Spleen (tissue), 11 donors: ENCODE measurements at regions not wholly inside any gene's neighbourhood (a gene's known extent, or its start where the extent isn't known, plus 50 kb on each side); places are given as distances from the start of the nearest gene placed in this dataset.

ENCODE experiments used
- DNase-seq: peaks from one replicate; pipeline ENCODE4 v3.0.0-alpha.2; 2020
- H3K27ac ChIP-seq, 8 donors: fragments of 200-600 bp; sonication (generic) in 7 of 8; 1 replicate in 4 of 8; 2 replicates in 4 of 8; pipeline versions ENCODE4 v1.5.0 to v1.8.0; 2016 to 2021; ENCODE audit warnings: inconsistent platforms in 4 of 8, mild to moderate bottlenecking in 4 of 8, moderate library complexity in 1 of 8
- H3K27me3 ChIP-seq, 7 donors: fragments of 200-600 bp; sonication (generic) in 6 of 7; replicated peaks in 1 of 7; 1 replicate in 4 of 7; 2 replicates in 3 of 7; pipeline versions ENCODE4 v1.5.0 to v1.8.0; 2016 to 2021; ENCODE audit warnings: inconsistent platforms in 3 of 7, mild to moderate bottlenecking in 1 of 7
- H3K36me3 ChIP-seq, 6 donors: fragments of 200-600 bp; sonication (generic) in 5 of 6; 1 replicate in 4 of 6; 2 replicates in 2 of 6; pipeline versions ENCODE4 v1.5.0 to v1.8.0; 2016 to 2021; ENCODE audit warnings: inconsistent platforms in 2 of 6
- H3K4me1 ChIP-seq, 6 donors: fragments of 200-600 bp; sonication (generic) in 5 of 6; 1 replicate in 3 of 6; 2 replicates in 3 of 6; pipeline versions ENCODE4 v1.5.0 to v1.8.0; 2016 to 2021; ENCODE audit warnings: inconsistent platforms in 3 of 6
- H3K4me3 ChIP-seq, 8 donors: fragments of 200-600 bp; sonication (generic) in 7 of 8; 1 replicate in 4 of 8; 2 replicates in 4 of 8; pipeline versions ENCODE4 v1.5.0 to v1.8.0; 2016 to 2021; ENCODE audit warnings: inconsistent platforms in 4 of 8, mild to moderate bottlenecking in 4 of 8, moderate library complexity in 2 of 8
- H3K9me3 ChIP-seq, 8 donors: fragments of 200-600 bp; sonication (generic) in 7 of 8; 1 replicate in 4 of 8; 2 replicates in 4 of 8; pipeline versions ENCODE4 v1.5.0 to v1.8.0; 2016 to 2021; ENCODE audit warnings: inconsistent platforms in 4 of 8
- POLR2A ChIP-seq, 3 donors: fragments of 450-650 bp; IDR thresholded peaks; one replicate each; pipeline ENCODE4 v1.5.1; 2017; ENCODE audit warnings: antibody characterized with exemption in 3 of 3, mild to moderate bottlenecking in 1 of 3
- POLR2AphosphoS5 ChIP-seq, 3 donors: sonication (generic); formaldehyde crosslinking; IDR thresholded peaks; one replicate each; pipeline ENCODE4 v1.5.1; 2017; ENCODE audit warnings: antibody characterized with exemption in 3 of 3
- WGBS, 5 donors: extraction: QIAGEN DNeasy Blood & Tissue Kit in 3 of 5; methylation state at CpG; one replicate each; pipeline versions ENCODE4 v1.1.5 to v1.1.7; 2013 to 2018; 5-methylcytosine and 5-hydroxymethylcytosine counted together
- intact Hi-C: fragments of 100-400 bp; cut with DNase I; formaldehyde crosslinking; loops from one replicate; pipeline ENCODE4 v1.15.0; 2023; ENCODE audit warnings: low total_unique reads
- TF ChIP-seq, protein P1 (sequence below), 11 experiments: fragments of 200-600 bp in 7 of 11; fragments of 450-650 bp in 4 of 11; sonication (generic) in 4 of 11; IDR thresholded peaks in 8 of 11; conservative IDR thresholded peaks in 3 of 11; 1 replicate in 7 of 11; 2 replicates in 4 of 11; pipeline versions ENCODE4 v1.4.0 to v1.8.0; 2016 to 2021; ENCODE audit warnings: antibody characterized with exemption in 11 of 11, inconsistent platforms in 4 of 11, mild to moderate bottlenecking in 1 of 11
- donor health status: healthy with polysubstance abuse.
- donor health status: DM: no; HTN: no; CAD: no; lungs with moderate emphysema.
- donor health status: DM: no; HTN: no; CAD: no.
- donor health status: Bipolar disorder and iron deficiency.
- donor health status: healthy.
- donor health status: DM: no; HTN: no; CAD: no.
- donor health status: DM: yes; HTN: yes; CAD: no.

GRCh38 chr1:195828325-195828724 lies 779.9 kb downstream of the KCNT2 start:
- intact Hi-C loops, result no loop called here
- TF ChIP-seq POLR2AphosphoS5 (IDR thresholded peaks at IDR 0.05) (no peak), POLR2A (IDR thresholded peaks at IDR 0.05) (no peak)
- TF ChIP-seq, protein P1, sequence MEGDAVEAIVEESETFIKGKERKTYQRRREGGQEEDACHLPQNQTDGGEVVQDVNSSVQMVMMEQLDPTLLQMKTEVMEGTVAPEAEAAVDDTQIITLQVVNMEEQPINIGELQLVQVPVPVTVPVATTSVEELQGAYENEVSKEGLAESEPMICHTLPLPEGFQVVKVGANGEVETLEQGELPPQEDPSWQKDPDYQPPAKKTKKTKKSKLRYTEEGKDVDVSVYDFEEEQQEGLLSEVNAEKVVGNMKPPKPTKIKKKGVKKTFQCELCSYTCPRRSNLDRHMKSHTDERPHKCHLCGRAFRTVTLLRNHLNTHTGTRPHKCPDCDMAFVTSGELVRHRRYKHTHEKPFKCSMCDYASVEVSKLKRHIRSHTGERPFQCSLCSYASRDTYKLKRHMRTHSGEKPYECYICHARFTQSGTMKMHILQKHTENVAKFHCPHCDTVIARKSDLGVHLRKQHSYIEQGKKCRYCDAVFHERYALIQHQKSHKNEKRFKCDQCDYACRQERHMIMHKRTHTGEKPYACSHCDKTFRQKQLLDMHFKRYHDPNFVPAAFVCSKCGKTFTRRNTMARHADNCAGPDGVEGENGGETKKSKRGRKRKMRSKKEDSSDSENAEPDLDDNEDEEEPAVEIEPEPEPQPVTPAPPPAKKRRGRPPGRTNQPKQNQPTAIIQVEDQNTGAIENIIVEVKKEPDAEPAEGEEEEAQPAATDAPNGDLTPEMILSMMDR (IDR thresholded peaks at IDR 0.05 in 8 of 11, conservative IDR thresholded peaks at IDR 0.05 in 3 of 11), result no peak

GRCh38 chr1:195820925-195821324 lies 787.3 kb downstream of the KCNT2 start:
- DNase-seq, result no peak
- Histone ChIP-seq H3K4me1 (no peaks in the 10 kb centered on the region), H3K9me3 (peaks cover 0 to 31% (median 22%) of the 10 kb centered on the region in 8 donors), H3K36me3 (no peaks in the 10 kb centered on the region), H3K27ac (no peak overlapping the region), H3K4me3 (no peak overlapping the region), H3K27me3 (no peaks in the 10 kb centered on the region)
- WGBS, 5 donors, result 77 to 88% (median 83%) methylated on average over 3 of the region's 3 CpGs
- intact Hi-C loops, result no loop called here
- TF ChIP-seq, protein P1 (IDR thresholded peaks at IDR 0.05 in 8 of 11, conservative IDR thresholded peaks at IDR 0.05 in 3 of 11), result no peak
- TF ChIP-seq POLR2AphosphoS5 (IDR thresholded peaks at IDR 0.05) (no peak), POLR2A (IDR thresholded peaks at IDR 0.05) (no peak)

More at GRCh38 chr1:195828325-195828724, 779.9 kb downstream of the KCNT2 start:
- no peak for DNase-seq
- H3K9me3 ChIP-seq, result no peaks in the 10 kb centered on the region
- no peaks in the 10 kb centered on the region for H3K4me1 ChIP-seq
- H3K4me3 ChIP-seq, result no peak overlapping the region
- H3K27ac ChIP-seq, result no peak overlapping the region
- H3K27me3 ChIP-seq, result no peaks in the 10 kb centered on the region
- H3K36me3 ChIP-seq, result no peaks in the 10 kb centered on the region

DNA sequence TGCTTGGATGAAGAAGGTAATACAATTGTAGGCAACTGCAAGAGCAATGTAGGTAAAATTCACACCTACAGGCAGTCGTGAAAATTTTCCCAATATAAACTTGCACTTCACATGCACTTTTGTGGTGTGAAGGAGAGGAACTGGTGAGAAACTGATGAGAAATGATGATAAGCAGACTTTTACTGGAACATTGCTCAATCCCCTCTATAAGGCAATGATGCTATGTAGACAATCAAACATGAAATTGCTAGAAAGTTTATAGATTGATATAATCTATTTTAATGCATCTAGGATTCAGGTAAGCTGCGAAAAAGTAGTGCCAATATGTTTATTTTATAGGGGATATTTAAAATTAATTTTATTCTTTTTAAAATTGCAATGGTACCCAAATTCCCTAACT lies 802.2 kb downstream of the KCNT2 start:
- Histone ChIP-seq H3K36me3 (no peaks in the 10 kb centered on the region), H3K27me3 (no peaks in the 10 kb centered on the region), H3K27ac (no peak overlapping the region), H3K9me3 (no peaks in the 10 kb centered on the region), H3K4me3 (no peak overlapping the region), H3K4me1 (no peaks in the 10 kb centered on the region)
- no peak for TF ChIP-seq POLR2AphosphoS5 (IDR thresholded peaks at IDR 0.05)
- TF ChIP-seq, protein P1 (IDR thresholded peaks at IDR 0.05 in 8 of 11, conservative IDR thresholded peaks at IDR 0.05 in 3 of 11), result no peak
- TF ChIP-seq POLR2A (IDR thresholded peaks at IDR 0.05), result no peak
- WGBS, 5 donors, result 30 to 56% (median 51%) methylated on average over 2 of the region's 2 CpGs
- no peak for DNase-seq
- intact Hi-C loops, result no loop called here

GRCh38 chr1:195804547-195804946 lies 803.7 kb downstream of the KCNT2 start:
- no peak for TF ChIP-seq POLR2A (IDR thresholded peaks at IDR 0.05)
- no peak for TF ChIP-seq POLR2AphosphoS5 (IDR thresholded peaks at IDR 0.05)
- TF ChIP-seq, protein P1 (IDR thresholded peaks at IDR 0.05 in 8 of 11, conservative IDR thresholded peaks at IDR 0.05 in 3 of 11), result no peak
- intact Hi-C loops, result no loop called here
- Histone ChIP-seq H3K4me3 (no peak overlapping the region), H3K36me3 (no peaks in the 10 kb centered on the region), H3K27me3 (no peaks in the 10 kb centered on the region), H3K27ac (no peak overlapping the region), H3K4me1 (no peaks in the 10 kb centered on the region), H3K9me3 (no peaks in the 10 kb centered on the region)
- DNase-seq, result no peak
